Activated CD8-positive, alpha-beta memory T cell treated with anti-CD3 and anti-CD28 coated beads, Interleukin-2, amount 50 U/mL, for 1 hour (primary cell): ENCODE measurements at regions not wholly inside any gene's neighbourhood (a gene's known extent, or its start where the extent isn't known, plus 50 kb on each side); places are given as distances from the start of the nearest gene placed in this dataset.

Experiments used
- DNase-seq: peaks from one replicate; pipeline ENCODE4 v3.0.0-alpha.2; 2020; ENCODE audit errors: extremely low read depth

- no peak for DNase-seq
These were observed 108.4 kb upstream of the DIPK2B start for GRCh38 chrX:45309096-45309495.

GRCh38 chrX:45306794-45307193 is 106.1 kb upstream of the DIPK2B start:
- no peak for DNase-seq

GRCh38 chrX:45300638-45301037 is 100.0 kb upstream of the DIPK2B start:
- no peak for DNase-seq

GRCh38 chrX:45295259-45295986 is 94.7 kb upstream of the DIPK2B start:
- no peak for DNase-seq

- DNase-seq: no peak
These were observed 73.9 kb upstream of the DIPK2B start for GRCh38 chrX:45274576-45274975.

GRCh38 chrX:45267007-45267406 is 66.3 kb upstream of the DIPK2B start:
- no peak for DNase-seq

- no peak for DNase-seq
These were observed 65.8 kb upstream of the DIPK2B start for GRCh38 chrX:45266456-45266855.

- DNase-seq: no peak
These were observed 64.2 kb upstream of the DIPK2B start for GRCh38 chrX:45264865-45265264.

- no peak for DNase-seq
These were observed 60.8 kb upstream of the DIPK2B start for GRCh38 chrX:45261471-45261870.

GRCh38 chrX:45261005-45261404 is 60.3 kb upstream of the DIPK2B start:
- no peak for DNase-seq

- DNase-seq: no peak
These were observed 58.2 kb upstream of the DIPK2B start for GRCh38 chrX:45258731-45259402.
